Heart left ventricle (tissue), 13 donors: ENCODE measurements at regions not wholly inside any gene's neighbourhood (a gene's known extent, or its start where the extent isn't known, plus 50 kb on each side); places are given as distances from the start of the nearest gene placed in this dataset.

ENCODE experiments used
- POLR2A ChIP-seq, 2 donors: fragments of 450-650 bp; IDR thresholded peaks; one replicate each; pipeline ENCODE4 v1.6.1; 2017; ENCODE audit warnings: antibody characterized with exemption in 2 of 2, mild to moderate bottlenecking in 2 of 2, moderate library complexity in 2 of 2
- TF ChIP-seq, protein P1 (sequence below), 12 donors: fragments of 200-600 bp; sonication (generic) in 4 of 12; IDR thresholded peaks; one replicate each; pipeline versions ENCODE4 v1.5.0 to v1.8.0; 2018 to 2022; ENCODE audit warnings: antibody characterized with exemption in 12 of 12, mild to moderate bottlenecking in 5 of 12
- donor health status: ischemic (EF 13 %, LVEDD 7.1; RV severe dilation, severe dysfunction).
- donor health status: DM: no; HTN: yes; CAD: no.
- donor health status: DM: no; HTN: no; CAD: no.
- donor health status: ischemic (EF 25% LVEDD 6.9; RV normal size, moderate dysfunction).
- donor health status: ischemic (EF 25% LVEDD 5.7; RV mildly dilated, moderate dysfunction).
- donor health status: ischemic (EF 35%, LVEDD 5.7; RV mildly dilated, moderate dysfunction).
- donor health status: nonischemic (EF 11% LVEDD 7.7; RV severe dilation, severe dysfunction).
- donor health status: DM: yes; HTN: yes; CAD: no.
- donor health status: PGD.
- donor health status: ischemic (EF 29% LVEDD 5.4; RV normal size, mild dysfunction).
- donor health status: nonischemic (EF 23%, LVEDD 6.1; RV moderate dilation, normal function).

GRCh38 chr7:41467596-41467995 is 235.3 kb downstream of the INHBA start:
- TF ChIP-seq, protein P1, sequence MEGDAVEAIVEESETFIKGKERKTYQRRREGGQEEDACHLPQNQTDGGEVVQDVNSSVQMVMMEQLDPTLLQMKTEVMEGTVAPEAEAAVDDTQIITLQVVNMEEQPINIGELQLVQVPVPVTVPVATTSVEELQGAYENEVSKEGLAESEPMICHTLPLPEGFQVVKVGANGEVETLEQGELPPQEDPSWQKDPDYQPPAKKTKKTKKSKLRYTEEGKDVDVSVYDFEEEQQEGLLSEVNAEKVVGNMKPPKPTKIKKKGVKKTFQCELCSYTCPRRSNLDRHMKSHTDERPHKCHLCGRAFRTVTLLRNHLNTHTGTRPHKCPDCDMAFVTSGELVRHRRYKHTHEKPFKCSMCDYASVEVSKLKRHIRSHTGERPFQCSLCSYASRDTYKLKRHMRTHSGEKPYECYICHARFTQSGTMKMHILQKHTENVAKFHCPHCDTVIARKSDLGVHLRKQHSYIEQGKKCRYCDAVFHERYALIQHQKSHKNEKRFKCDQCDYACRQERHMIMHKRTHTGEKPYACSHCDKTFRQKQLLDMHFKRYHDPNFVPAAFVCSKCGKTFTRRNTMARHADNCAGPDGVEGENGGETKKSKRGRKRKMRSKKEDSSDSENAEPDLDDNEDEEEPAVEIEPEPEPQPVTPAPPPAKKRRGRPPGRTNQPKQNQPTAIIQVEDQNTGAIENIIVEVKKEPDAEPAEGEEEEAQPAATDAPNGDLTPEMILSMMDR (IDR thresholded peaks at IDR 0.05) = no peak
- TF ChIP-seq POLR2A (IDR thresholded peaks at IDR 0.05) = no peak
